ENCODE measurements at regions not wholly inside any gene's neighbourhood (a gene's known extent, or its start where the extent isn't known, plus 50 kb on each side); places are given as distances from the start of the nearest gene placed in this dataset.

GRCh38 chr2:222762342-222762741 is 90.9 kb downstream of the MOGAT1 start:
- no peak for TF ChIP-seq REST (IDR thresholded peaks at IDR 0.05; ENCODE audit: insufficient replicate concordance, low read depth)
- no peak for TF ChIP-seq CTCF (IDR thresholded peaks at IDR 0.05; ENCODE audit: insufficient read depth, low read length)

All from HL-60 (cell line).